ENCODE measurements at regions not wholly inside any gene's neighbourhood (a gene's known extent, or its start where the extent isn't known, plus 50 kb on each side); places are given as distances from the start of the nearest gene placed in this dataset.

GRCh38 chr2:238727585-238728329, 120.1 kb upstream of the TWIST2 start:
- DNase-seq, result no peak

- no peak for DNase-seq
Measured at GRCh38 chr2:238728330-238729260, 119.3 kb upstream of the TWIST2 start.

GRCh38 chr2:238729261-238729935, 118.5 kb upstream of the TWIST2 start:
- DNase-seq, result no peak

GRCh38 chr2:238730001-238730669, 117.8 kb upstream of the TWIST2 start:
- DNase-seq, result no peak

GRCh38 chr2:238730881-238731280, 117.0 kb upstream of the TWIST2 start:
- no peak for DNase-seq

- no peak for DNase-seq
Measured at GRCh38 chr2:238731961-238732360, 115.9 kb upstream of the TWIST2 start.

GRCh38 chr2:238738917-238739316, 109.0 kb upstream of the TWIST2 start:
- no peak for DNase-seq

GRCh38 chr2:238739668-238740067, 108.2 kb upstream of the TWIST2 start:
- DNase-seq, result no peak

GRCh38 chr2:238741277-238741676, 106.6 kb upstream of the TWIST2 start:
- DNase-seq, result no peak

GRCh38 chr2:238742066-238742465, 105.8 kb upstream of the TWIST2 start:
- DNase-seq, result no peak

GRCh38 chr2:238742664-238743063, 105.2 kb upstream of the TWIST2 start:
- no peak for DNase-seq

- no peak for DNase-seq
Measured at GRCh38 chr2:238743243-238744065, 104.4 kb upstream of the TWIST2 start.

- DNase-seq, result no peak
Measured at GRCh38 chr2:238744951-238745350, 102.9 kb upstream of the TWIST2 start.

GRCh38 chr2:238745997-238746396, 101.9 kb upstream of the TWIST2 start:
- no peak for DNase-seq

- no peak for DNase-seq
Measured at GRCh38 chr2:238747114-238747513, 100.8 kb upstream of the TWIST2 start.

- no peak for DNase-seq
Measured at GRCh38 chr2:238747557-238747956, 100.3 kb upstream of the TWIST2 start.

- DNase-seq, result no peak
Measured at GRCh38 chr2:238750212-238750904, 97.5 kb upstream of the TWIST2 start.

GRCh38 chr2:238754259-238754658, 93.6 kb upstream of the TWIST2 start:
- no peak for DNase-seq

- DNase-seq, result no peak
Measured at GRCh38 chr2:238761868-238762267, 86.0 kb upstream of the TWIST2 start.

- no peak for DNase-seq
Measured at GRCh38 chr2:238763471-238763995, 84.4 kb upstream of the TWIST2 start.

GRCh38 chr2:238765590-238765989, 82.3 kb upstream of the TWIST2 start:
- no peak for DNase-seq
